ENCODE measurements at regions not wholly inside any gene's neighbourhood (a gene's known extent, or its start where the extent isn't known, plus 50 kb on each side); places are given as distances from the start of the nearest gene placed in this dataset.

- Histone ChIP-seq H3K9ac (replicated peaks; ENCODE audit: extremely low read depth, insufficient read depth, low read length) (no peak overlapping the region), H3K27ac (ENCODE audit: insufficient read depth, low read depth, low read length) (no peak overlapping the region), H3K9me1 (replicated peaks; ENCODE audit: control insufficient read depth, extremely low read depth, insufficient read depth, low read length) (no peaks in the 10 kb centered on the region), H3K4me3 (replicated peaks in 1 of 3; ENCODE audit: insufficient read depth in 1 of 3, low read depth in 1 of 3, low read length in 3 of 3) (no peak overlapping the region), H4K20me1 (replicated peaks; ENCODE audit: control insufficient read depth, extremely low read depth, insufficient read depth, low read length) (no peaks in the 10 kb centered on the region), H3K79me2 (ENCODE audit: control insufficient read depth, insufficient read depth, low read length) (no peaks in the 10 kb centered on the region), H2AFZ (ENCODE audit: low read depth, low read length) (peak overlapping the region; percentile 91), H3K27me3 (ENCODE audit: control insufficient read depth in 2 of 2, insufficient read depth in 2 of 2, low read length in 2 of 2) (no peaks in the 10 kb centered on the region), H3K9me3 (replicated peaks; ENCODE audit: control insufficient read depth, insufficient read depth, low read length) (no peaks in the 10 kb centered on the region), H3K4me1 (ENCODE audit: control insufficient read depth, extremely low read depth, insufficient read depth, low read length) (peaks cover 33% of the 10 kb centered on the region), H3K36me3 (ENCODE audit: control insufficient read depth in 2 of 2, extremely low read depth in 1 of 2, insufficient read depth in 2 of 2, low read length in 2 of 2) (no peaks in the 10 kb centered on the region), H3K4me2 (ENCODE audit: insufficient read depth, low read length) (peak overlapping the region; percentile 63)
- FAIRE-seq (no peak), DNase-seq (ENCODE audit: low read depth, low spot score) (no peak)
- POLR2A ChIA-PET, result interaction anchor here (1.0 kb wide), 1 partner anchor 141 kb away, joined by 3 read pairs; no protein-coding TSS in a partner anchor
- TF ChIP-seq CTCF (IDR thresholded peaks at IDR 0.05; ENCODE audit: extremely low read depth in 1 of 2, insufficient read depth in 1 of 2, low read depth in 1 of 2, low read length in 2 of 2) (no peak), JUN (IDR thresholded peaks at IDR 0.05; ENCODE audit: borderline replicate concordance, insufficient read depth, insufficient read length, low read depth) (no peak), MAX (IDR thresholded peaks at IDR 0.05; ENCODE audit: insufficient read depth, insufficient read length) (no peak), EZH2 (IDR thresholded peaks at IDR 0.05; ENCODE audit: borderline replicate concordance, low read depth, low read length, severe bottlenecking) (no peak), POLR2A (IDR thresholded peaks at IDR 0.05; ENCODE audit: low read depth, low read length) (no peak)
- dilution Hi-C loops (cut with MboI; ENCODE audit: extremely low pct_ligation_motif_present, low sequenced_read_pairs), result no loop called here
- CTCF ChIA-PET, result interaction anchor here (1.3 to 1.5 kb wide), 2 partner anchors 13 to 36 kb away, joined by 4 to 5 read pairs; no protein-coding TSS in a partner anchor
- intact Hi-C loops (cut with micrococcal nuclease), result loop anchor here (5.0 kb wide), 1 partner anchor 357 kb away; no protein-coding TSS in a partner anchor
- no TSS peak for BruUV-seq (replicated peaks)
Observed at GRCh38 chr6:154649721-154650120, 83.5 kb upstream of the SCAF8 start.

- H4K20me1 ChIP-seq (replicated peaks; ENCODE audit: control insufficient read depth, extremely low read depth, insufficient read depth, low read length), result no peaks in the 10 kb centered on the region
- peak overlapping the region; percentile 35 for H3K27ac ChIP-seq (ENCODE audit: insufficient read depth, low read depth, low read length)
- dilution Hi-C loops (cut with MboI; ENCODE audit: extremely low pct_ligation_motif_present, low sequenced_read_pairs), result no loop called here
- H3K9ac ChIP-seq (replicated peaks; ENCODE audit: extremely low read depth, insufficient read depth, low read length), result no peak overlapping the region
- H3K27me3 ChIP-seq (ENCODE audit: control insufficient read depth in 2 of 2, insufficient read depth in 2 of 2, low read length in 2 of 2), result no peaks in the 10 kb centered on the region
- H3K4me2 ChIP-seq (ENCODE audit: insufficient read depth, low read length), result peak overlapping the region; percentile 63
- no peaks in the 10 kb centered on the region for H3K9me3 ChIP-seq (replicated peaks; ENCODE audit: control insufficient read depth, insufficient read depth, low read length)
- no peaks in the 10 kb centered on the region for H3K9me1 ChIP-seq (replicated peaks; ENCODE audit: control insufficient read depth, extremely low read depth, insufficient read depth, low read length)
- TF ChIP-seq MYC (IDR thresholded peaks at IDR 0.05; ENCODE audit: low read depth, low read length), result no peak
- TF ChIP-seq GATA2 (IDR thresholded peaks at IDR 0.05; ENCODE audit: insufficient read depth, insufficient read length, low read depth, low read length), result peak; percentile 33
- no peak for TF ChIP-seq FOS (IDR thresholded peaks at IDR 0.05; ENCODE audit: borderline replicate concordance, insufficient read depth, low read length)
- CTCF ChIA-PET, result interaction anchor here (0.7 to 1.5 kb wide), 3 partner anchors 11 to 37 kb away, joined by 3 to 5 read pairs (median 4); no protein-coding TSS in a partner anchor
- peaks cover 33% of the 10 kb centered on the region for H3K4me1 ChIP-seq (ENCODE audit: control insufficient read depth, extremely low read depth, insufficient read depth, low read length)
- FAIRE-seq, result peak; percentile 48
- BruUV-seq (replicated peaks), result no TSS peak
- peak overlapping the region; percentile 91 for H2AFZ ChIP-seq (ENCODE audit: low read depth, low read length)
- no peak overlapping the region for H3K4me3 ChIP-seq (replicated peaks in 1 of 3; ENCODE audit: insufficient read depth in 1 of 3, low read depth in 1 of 3, low read length in 3 of 3)
- DNase-seq (ENCODE audit: low read depth, low spot score), result peak; percentile 77
- POLR2A ChIA-PET, result interaction anchor here (1.0 to 1.1 kb wide), 2 partner anchors 139 to 142 kb away, joined by 3 read pairs; no protein-coding TSS in a partner anchor
- H3K79me2 ChIP-seq (ENCODE audit: control insufficient read depth, insufficient read depth, low read length), result no peaks in the 10 kb centered on the region
- intact Hi-C loops (cut with micrococcal nuclease), result loop anchor here (5.0 kb wide), 1 partner anchor 358 kb away; no protein-coding TSS in a partner anchor
- H3K36me3 ChIP-seq (ENCODE audit: control insufficient read depth in 2 of 2, extremely low read depth in 1 of 2, insufficient read depth in 2 of 2, low read length in 2 of 2), result no peaks in the 10 kb centered on the region
Observed at GRCh38 chr6:154650351-154650750, 82.9 kb upstream of the SCAF8 start.

All from endothelial cell of umbilical vein (primary cell).